ENCODE measurements at regions not wholly inside any gene's neighbourhood (a gene's known extent, or its start where the extent isn't known, plus 50 kb on each side); places are given as distances from the start of the nearest gene placed in this dataset.
"Not testable (repeated sequence)": the region's sequence is repeated elsewhere in the genome, so short reads cannot be mapped to it uniquely, and the experiment has no call there.

GRCh38 chr4:120591038-120591437, 331.5 kb downstream of the PRDM5 start:
- Histone ChIP-seq H3K36me3 (ENCODE audit: control insufficient read depth in 1 of 2, insufficient read depth in 2 of 2, low read length in 1 of 2) (no peaks in the 10 kb centered on the region), H3K27ac (ENCODE audit: low read depth in 1 of 2, low read length in 2 of 2) (no peak overlapping the region), H3K27me3 (ENCODE audit: control insufficient read depth in 1 of 2, insufficient read depth in 2 of 2, low read length in 1 of 2) (no peaks in the 10 kb centered on the region), H3K4me1 (ENCODE audit: control insufficient read depth in 1 of 2, insufficient read depth in 2 of 2, low read length in 2 of 2) (no peaks in the 10 kb centered on the region), H3K9me3 (ENCODE audit: control insufficient read depth, low read length) (peaks cover 2% of the 10 kb centered on the region), H3K4me3 (ENCODE audit: low read length in 2 of 2) (no peak overlapping the region)
- 88 to 93% methylated on average over 2 of the region's 2 CpGs for WGBS, 2 donors
- no peak for DNase-seq
- intact Hi-C loops (cut with DNase I) = no loop called here
- ATAC-seq (ENCODE audit: low FRiP score) = no peak

DNA sequence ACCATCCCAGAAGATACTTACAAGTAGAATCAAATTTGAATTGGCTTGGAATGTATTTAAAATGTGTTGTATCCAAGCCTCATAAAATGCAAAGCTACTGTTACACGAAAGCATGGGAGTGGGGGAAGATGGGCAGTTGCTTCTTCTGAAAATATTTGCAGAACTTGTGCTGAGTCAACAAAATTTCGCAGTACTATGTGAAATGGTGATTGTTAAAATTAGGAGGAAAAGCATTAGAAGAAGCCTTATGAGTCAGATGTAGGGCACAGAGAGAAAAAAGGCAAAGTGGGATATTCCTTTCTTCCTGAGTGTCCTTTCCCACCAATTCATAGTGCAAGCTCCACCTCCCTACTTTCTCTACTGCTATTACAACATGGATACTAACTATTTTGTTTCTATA, 332.7 kb downstream of the PRDM5 start:
- no peaks in the 10 kb centered on the region for H3K4me1 ChIP-seq (ENCODE audit: control insufficient read depth in 1 of 2, insufficient read depth in 2 of 2, low read length in 2 of 2)
- intact Hi-C loops (cut with DNase I) = no loop called here

DNA sequence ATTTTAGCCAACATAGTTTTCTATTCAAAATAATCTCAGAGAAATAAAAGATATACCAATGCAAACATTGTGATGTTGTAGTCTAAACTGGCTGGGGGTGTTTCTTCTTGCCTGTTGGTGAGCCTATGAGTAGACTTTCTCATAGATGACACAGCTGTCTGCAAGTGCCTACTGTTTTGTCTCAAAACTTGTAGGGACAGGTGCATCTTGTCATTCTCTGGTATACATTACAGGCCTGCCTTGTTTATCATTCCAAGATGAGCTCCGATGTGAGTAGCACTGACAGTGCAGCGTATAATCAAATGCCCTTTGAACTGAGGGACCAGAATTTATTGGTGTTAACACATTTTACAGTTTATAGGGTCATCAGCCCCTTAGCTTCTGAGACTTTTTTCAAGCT, 353.8 kb downstream of the PRDM5 start:
- no peaks in the 10 kb centered on the region for H3K27me3 ChIP-seq (ENCODE audit: control insufficient read depth in 1 of 2, insufficient read depth in 2 of 2, low read length in 1 of 2)
- WGBS, 2 donors = 37 to 57% methylated on average over 2 of the region's 2 CpGs
- no peaks in the 10 kb centered on the region for H3K4me1 ChIP-seq (ENCODE audit: control insufficient read depth in 1 of 2, insufficient read depth in 2 of 2, low read length in 2 of 2)
- intact Hi-C loops (cut with DNase I) = no loop called here
- no peak overlapping the region for H3K27ac ChIP-seq (ENCODE audit: low read depth in 1 of 2, low read length in 2 of 2)
- H3K9me3 ChIP-seq (ENCODE audit: control insufficient read depth, low read length) = no peaks in the 10 kb centered on the region
- DNase-seq = no peak
- H3K36me3 ChIP-seq (ENCODE audit: control insufficient read depth in 1 of 2, insufficient read depth in 2 of 2, low read length in 1 of 2) = no peaks in the 10 kb centered on the region
- ATAC-seq (ENCODE audit: low FRiP score) = no peak
- H3K4me3 ChIP-seq (ENCODE audit: low read length in 2 of 2) = no peak overlapping the region

More for the DNA sequence above, 332.7 kb downstream of the PRDM5 start:
- no peak for ATAC-seq (ENCODE audit: low FRiP score)
- WGBS, 2 donors = 42 to 55% methylated on average over 2 of the region's 2 CpGs
- Histone ChIP-seq H3K9me3 (ENCODE audit: control insufficient read depth, low read length) (no peaks in the 10 kb centered on the region), H3K27me3 (ENCODE audit: control insufficient read depth in 1 of 2, insufficient read depth in 2 of 2, low read length in 1 of 2) (no peaks in the 10 kb centered on the region), H3K4me3 (ENCODE audit: low read length in 2 of 2) (no peak overlapping the region), H3K27ac (ENCODE audit: low read depth in 1 of 2, low read length in 2 of 2) (no peak overlapping the region), H3K36me3 (ENCODE audit: control insufficient read depth in 1 of 2, insufficient read depth in 2 of 2, low read length in 1 of 2) (no peaks in the 10 kb centered on the region)
- DNase-seq = no peak

GRCh38 chr4:120561648-120562047, 360.9 kb downstream of the PRDM5 start:
- no peaks in the 10 kb centered on the region for H3K36me3 ChIP-seq (ENCODE audit: control insufficient read depth in 1 of 2, insufficient read depth in 2 of 2, low read length in 1 of 2)
- H3K9me3 ChIP-seq (ENCODE audit: control insufficient read depth, low read length) = no peaks in the 10 kb centered on the region
- no peak overlapping the region for H3K27ac ChIP-seq (ENCODE audit: low read depth in 1 of 2, low read length in 2 of 2)
- no peaks in the 10 kb centered on the region for H3K27me3 ChIP-seq (ENCODE audit: control insufficient read depth in 1 of 2, insufficient read depth in 2 of 2, low read length in 1 of 2)
- 72 to 89% methylated on average over 2 of the region's 2 CpGs for WGBS, 2 donors
- intact Hi-C loops (cut with DNase I) = no loop called here
- H3K4me1 ChIP-seq (ENCODE audit: control insufficient read depth in 1 of 2, insufficient read depth in 2 of 2, low read length in 2 of 2) = no peaks in the 10 kb centered on the region
- DNase-seq (no peak), ATAC-seq (ENCODE audit: low FRiP score) (no peak)
- no peak overlapping the region for H3K4me3 ChIP-seq (ENCODE audit: low read length in 2 of 2)

DNA sequence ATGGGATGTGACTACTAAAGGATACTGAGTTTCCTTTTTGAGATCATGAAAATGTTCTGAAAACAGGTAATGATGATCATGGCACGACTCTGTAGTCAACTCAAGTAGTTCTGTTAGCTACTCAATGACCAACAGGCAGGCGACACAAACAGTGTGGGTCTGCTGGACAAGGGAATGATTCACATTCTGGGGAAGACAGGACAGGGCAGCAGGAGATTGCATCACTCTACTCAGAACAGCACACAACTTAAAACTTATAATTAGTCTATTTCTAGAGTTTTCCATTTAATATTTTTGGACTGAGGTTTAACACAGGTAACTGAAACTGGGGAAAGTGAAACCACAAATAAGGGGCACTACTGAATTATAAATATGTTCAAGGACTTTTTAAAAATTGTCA, 365.2 kb downstream of the PRDM5 start:
- H3K4me1 ChIP-seq (ENCODE audit: control insufficient read depth in 1 of 2, insufficient read depth in 2 of 2, low read length in 2 of 2) = no peaks in the 10 kb centered on the region
- intact Hi-C loops (cut with DNase I) = no loop called here
- no peak overlapping the region for H3K4me3 ChIP-seq (ENCODE audit: low read length in 2 of 2)
- no peaks in the 10 kb centered on the region for H3K36me3 ChIP-seq (ENCODE audit: control insufficient read depth in 1 of 2, insufficient read depth in 2 of 2, low read length in 1 of 2)
- H3K27ac ChIP-seq (ENCODE audit: low read depth in 1 of 2, low read length in 2 of 2) = no peak overlapping the region
- no peak for DNase-seq
- no peak for ATAC-seq (ENCODE audit: low FRiP score)
- no peaks in the 10 kb centered on the region for H3K27me3 ChIP-seq (ENCODE audit: control insufficient read depth in 1 of 2, insufficient read depth in 2 of 2, low read length in 1 of 2)
- 86 to 87% methylated on average over 2 of the region's 2 CpGs for WGBS, 2 donors
- H3K9me3 ChIP-seq (ENCODE audit: control insufficient read depth, low read length) = no peaks in the 10 kb centered on the region

GRCh38 chr4:120555058-120555457, 367.5 kb downstream of the PRDM5 start:
- intact Hi-C loops (cut with DNase I) = no loop called here
- DNase-seq = no peak
- Histone ChIP-seq H3K9me3 (ENCODE audit: control insufficient read depth, low read length) (no peaks in the 10 kb centered on the region), H3K4me3 (ENCODE audit: low read length in 2 of 2) (no peak overlapping the region), H3K36me3 (ENCODE audit: control insufficient read depth in 1 of 2, insufficient read depth in 2 of 2, low read length in 1 of 2) (no peaks in the 10 kb centered on the region), H3K27me3 (ENCODE audit: control insufficient read depth in 1 of 2, insufficient read depth in 2 of 2, low read length in 1 of 2) (no peaks in the 10 kb centered on the region), H3K27ac (ENCODE audit: low read depth in 1 of 2, low read length in 2 of 2) (no peak overlapping the region), H3K4me1 (ENCODE audit: control insufficient read depth in 1 of 2, insufficient read depth in 2 of 2, low read length in 2 of 2) (no peaks in the 10 kb centered on the region)
- WGBS, 2 donors = 33 to 39% methylated on average over 2 of the region's 2 CpGs
- no peak for ATAC-seq (ENCODE audit: low FRiP score)

GRCh38 chr4:120554086-120554485, 368.4 kb downstream of the PRDM5 start:
- no peaks in the 10 kb centered on the region for H3K27me3 ChIP-seq (ENCODE audit: control insufficient read depth in 1 of 2, insufficient read depth in 2 of 2, low read length in 1 of 2)
- no peak overlapping the region for H3K27ac ChIP-seq (ENCODE audit: low read depth in 1 of 2, low read length in 2 of 2)
- H3K36me3 ChIP-seq (ENCODE audit: control insufficient read depth in 1 of 2, insufficient read depth in 2 of 2, low read length in 1 of 2) = no peaks in the 10 kb centered on the region
- intact Hi-C loops (cut with DNase I) = no loop called here
- DNase-seq = no peak
- no peak overlapping the region for H3K4me3 ChIP-seq (ENCODE audit: low read length in 2 of 2)
- H3K4me1 ChIP-seq (ENCODE audit: control insufficient read depth in 1 of 2, insufficient read depth in 2 of 2, low read length in 2 of 2) = no peaks in the 10 kb centered on the region
- no peak for ATAC-seq (ENCODE audit: low FRiP score)
- H3K9me3 ChIP-seq (ENCODE audit: control insufficient read depth, low read length) = no peaks in the 10 kb centered on the region
- WGBS, 2 donors = 76 to 79% methylated on average over 3 of the region's 3 CpGs

DNA sequence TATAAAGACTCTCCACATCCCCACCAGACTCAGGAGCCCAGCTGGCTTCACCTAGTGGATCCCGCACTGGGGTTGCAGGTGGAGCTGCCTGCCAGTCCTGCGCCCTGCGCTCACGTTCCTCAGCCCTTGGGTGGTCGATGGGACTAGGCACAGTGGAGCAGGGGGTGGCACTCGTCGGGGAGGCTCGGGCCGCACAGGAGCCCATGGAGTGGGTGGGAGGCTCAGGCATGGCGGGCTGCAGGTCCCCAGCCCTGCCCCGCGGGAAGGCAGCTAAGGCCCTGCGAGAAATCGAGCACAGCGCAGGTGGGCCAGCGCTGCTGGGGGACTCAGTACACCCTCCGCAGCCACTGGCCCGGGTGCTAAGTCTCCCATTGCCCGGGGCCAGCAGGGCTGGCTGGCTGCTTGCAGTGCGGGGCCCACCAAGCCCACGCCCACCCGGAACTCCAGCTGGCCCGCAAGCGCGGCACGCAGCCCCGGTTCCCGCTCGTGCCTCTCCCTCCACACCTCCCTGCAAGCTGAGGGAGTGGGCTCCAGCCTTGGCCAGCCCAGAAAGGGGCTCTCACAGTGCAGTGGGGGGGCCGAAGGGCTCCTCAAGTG, 371.8 kb downstream of the PRDM5 start:
- H3K4me3 ChIP-seq (ENCODE audit: low read length in 2 of 2); H3K27ac ChIP-seq (ENCODE audit: low read depth in 1 of 2, low read length in 2 of 2); intact Hi-C loops (cut with DNase I); H3K9me3 ChIP-seq (ENCODE audit: control insufficient read depth, low read length); H3K4me1 ChIP-seq (ENCODE audit: control insufficient read depth in 1 of 2, insufficient read depth in 2 of 2, low read length in 2 of 2); H3K27me3 ChIP-seq (ENCODE audit: control insufficient read depth in 1 of 2, insufficient read depth in 2 of 2, low read length in 1 of 2); ATAC-seq (ENCODE audit: low FRiP score); H3K36me3 ChIP-seq (ENCODE audit: control insufficient read depth in 1 of 2, insufficient read depth in 2 of 2, low read length in 1 of 2): not testable (repeated sequence)
- 95 to 96% methylated on average over 19 to 30 of the region's 30 CpGs for WGBS, 2 donors
- peak in 1 of 2 donors; percentile 63 for DNase-seq

DNA sequence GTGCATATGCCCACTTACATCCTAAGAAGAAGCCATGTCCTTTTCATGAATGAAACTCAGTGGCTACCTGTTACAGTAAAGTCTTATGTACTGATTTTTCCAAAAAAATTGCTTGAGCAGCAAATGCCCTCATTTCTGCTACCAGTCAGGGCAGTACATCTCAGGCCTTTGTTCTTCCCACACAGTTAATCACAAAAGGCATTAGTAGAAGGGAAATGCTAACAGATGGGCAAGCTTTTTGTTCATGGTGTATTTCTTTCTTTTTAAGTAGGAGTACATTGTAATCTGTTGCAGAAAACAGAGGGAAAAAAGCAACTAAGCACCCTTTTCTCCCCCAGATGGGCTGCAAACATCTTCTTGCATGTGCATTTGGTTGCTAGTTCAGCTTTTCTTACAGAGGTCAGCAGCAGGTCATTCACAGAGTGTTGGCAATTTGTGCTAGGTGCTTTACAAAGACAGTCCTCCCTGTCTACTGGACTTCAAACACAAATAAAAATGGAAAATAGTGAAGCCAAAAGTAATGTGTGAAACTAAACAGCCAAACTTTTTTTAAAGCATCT, 373.4 kb downstream of the PRDM5 start:
- no peaks in the 10 kb centered on the region for H3K9me3 ChIP-seq (ENCODE audit: control insufficient read depth, low read length)
- no peaks in the 10 kb centered on the region for H3K4me1 ChIP-seq (ENCODE audit: control insufficient read depth in 1 of 2, insufficient read depth in 2 of 2, low read length in 2 of 2)
- ATAC-seq (ENCODE audit: low FRiP score) (no peak), DNase-seq (no peak)
- H3K4me3 ChIP-seq (ENCODE audit: low read length in 2 of 2) = no peak overlapping the region
- intact Hi-C loops (cut with DNase I) = no loop called here
- H3K27me3 ChIP-seq (ENCODE audit: control insufficient read depth in 1 of 2, insufficient read depth in 2 of 2, low read length in 1 of 2) = no peaks in the 10 kb centered on the region
- no peak overlapping the region for H3K27ac ChIP-seq (ENCODE audit: low read depth in 1 of 2, low read length in 2 of 2)
- no peaks in the 10 kb centered on the region for H3K36me3 ChIP-seq (ENCODE audit: control insufficient read depth in 1 of 2, insufficient read depth in 2 of 2, low read length in 1 of 2)
